ENCODE measurements at regions not wholly inside any gene's neighbourhood (a gene's known extent, or its start where the extent isn't known, plus 50 kb on each side); places are given as distances from the start of the nearest gene placed in this dataset.

DNA sequence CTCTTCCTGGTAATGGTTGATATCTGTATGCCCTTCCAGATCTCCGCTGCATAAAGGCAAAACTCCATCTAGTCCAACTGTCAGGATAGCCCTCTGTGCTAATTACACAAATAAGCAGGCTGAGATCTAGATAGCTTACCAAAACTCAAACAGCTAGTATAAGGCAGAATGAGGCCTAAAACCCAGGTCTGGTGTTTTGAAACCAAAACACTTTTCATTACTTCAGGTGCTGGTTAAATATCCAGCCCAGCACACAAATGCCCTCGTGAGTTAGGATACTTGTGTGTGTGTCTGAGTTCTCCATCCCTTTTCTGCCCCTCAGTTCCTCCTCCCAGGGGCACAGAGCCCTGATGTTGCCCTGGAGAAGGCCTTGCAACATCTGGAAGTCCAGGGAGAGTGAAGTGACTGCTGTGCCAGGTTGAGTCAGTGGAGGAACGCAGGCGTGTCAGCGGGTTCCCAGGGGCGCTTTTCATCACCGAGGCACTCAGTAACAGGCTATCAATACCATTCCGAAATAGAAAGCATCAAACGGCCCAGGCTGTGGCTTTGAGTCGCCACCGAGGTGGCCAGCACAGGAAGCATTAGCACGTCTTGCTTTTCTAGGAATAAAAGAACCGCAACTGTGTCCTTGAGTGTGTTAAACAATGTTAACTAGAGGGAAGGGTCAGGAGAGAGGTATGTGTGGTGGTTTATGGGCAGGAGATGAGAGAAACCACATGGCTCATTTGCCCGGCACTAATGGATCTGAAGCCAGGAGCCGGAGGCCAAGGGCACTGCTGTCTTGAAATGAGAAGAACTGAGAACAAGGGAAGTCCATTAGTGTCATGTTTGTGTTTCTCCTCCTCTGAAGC, 90.7 kb upstream of the WLS start:
- WGBS, 3 donors: 9 to 23% (median 12%) methylated on average over 15 of the region's 15 CpGs
- intact Hi-C loops (cut with DNase I): loop anchor here in 2 of 4 donors (5.0 to 10.0 kb wide), 3 partner anchors 88 to 206 kb away; partner anchors contain the start of gene WLS (in 2 of the 2)
- peak; percentile 62 to 81 (median 66) for DNase-seq
- TF ChIP-seq POLR2A (IDR thresholded peaks at IDR 0.05) (no peak), EP300 (IDR thresholded peaks at IDR 0.05) (no peak)
- TF ChIP-seq, protein P1, sequence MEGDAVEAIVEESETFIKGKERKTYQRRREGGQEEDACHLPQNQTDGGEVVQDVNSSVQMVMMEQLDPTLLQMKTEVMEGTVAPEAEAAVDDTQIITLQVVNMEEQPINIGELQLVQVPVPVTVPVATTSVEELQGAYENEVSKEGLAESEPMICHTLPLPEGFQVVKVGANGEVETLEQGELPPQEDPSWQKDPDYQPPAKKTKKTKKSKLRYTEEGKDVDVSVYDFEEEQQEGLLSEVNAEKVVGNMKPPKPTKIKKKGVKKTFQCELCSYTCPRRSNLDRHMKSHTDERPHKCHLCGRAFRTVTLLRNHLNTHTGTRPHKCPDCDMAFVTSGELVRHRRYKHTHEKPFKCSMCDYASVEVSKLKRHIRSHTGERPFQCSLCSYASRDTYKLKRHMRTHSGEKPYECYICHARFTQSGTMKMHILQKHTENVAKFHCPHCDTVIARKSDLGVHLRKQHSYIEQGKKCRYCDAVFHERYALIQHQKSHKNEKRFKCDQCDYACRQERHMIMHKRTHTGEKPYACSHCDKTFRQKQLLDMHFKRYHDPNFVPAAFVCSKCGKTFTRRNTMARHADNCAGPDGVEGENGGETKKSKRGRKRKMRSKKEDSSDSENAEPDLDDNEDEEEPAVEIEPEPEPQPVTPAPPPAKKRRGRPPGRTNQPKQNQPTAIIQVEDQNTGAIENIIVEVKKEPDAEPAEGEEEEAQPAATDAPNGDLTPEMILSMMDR (IDR thresholded peaks at IDR 0.05): no peak
- peak overlapping the region; percentile 8 to 73 for H3K27ac ChIP-seq
- no peaks in the 10 kb centered on the region for H3K9me3 ChIP-seq
- no peaks in the 10 kb centered on the region for H3K36me3 ChIP-seq
- peaks cover 14% of the 10 kb centered on the region for H3K4me1 ChIP-seq (ENCODE audit: insufficient read depth)
- H3K27me3 ChIP-seq: no peaks in the 10 kb centered on the region
- H3K4me3 ChIP-seq: no peak overlapping the region

DNA sequence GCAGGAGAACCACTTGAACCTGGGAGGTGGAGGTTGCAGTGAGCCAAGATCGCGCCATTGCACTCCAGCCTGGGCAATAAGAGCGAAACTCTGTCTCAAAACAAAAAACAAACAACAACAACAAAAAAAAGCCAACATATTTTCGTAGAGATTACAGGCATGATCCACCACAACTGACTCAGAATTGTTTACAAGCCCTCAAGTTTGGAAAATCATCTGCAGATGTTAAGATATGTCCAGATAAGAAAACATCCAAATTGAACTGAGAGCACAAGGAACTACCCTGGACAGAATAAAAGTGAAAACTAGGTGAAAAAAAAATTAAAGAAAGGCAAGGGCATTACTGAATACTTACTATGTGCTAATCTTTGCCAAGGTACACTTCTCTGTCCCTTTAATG, 89.8 kb upstream of the WLS start:
- DNase-seq: no peak
- 89 to 98% (median 90%) methylated on average over 4 of the region's 4 CpGs for WGBS, 3 donors
- Histone ChIP-seq H3K27ac (peak overlapping the region in 1 of 2 donors; percentile 73), H3K27me3 (no peaks in the 10 kb centered on the region), H3K4me3 (no peak overlapping the region), H3K9me3 (no peaks in the 10 kb centered on the region), H3K4me1 (ENCODE audit: insufficient read depth) (peaks cover 13% of the 10 kb centered on the region), H3K36me3 (no peaks in the 10 kb centered on the region)
- intact Hi-C loops (cut with DNase I): loop anchor here in 2 of 4 donors (5.0 to 10.0 kb wide), 3 partner anchors 87 to 205 kb away; partner anchors contain the start of gene WLS (in 2 of the 2)
- no peak for TF ChIP-seq EP300 (IDR thresholded peaks at IDR 0.05)
- TF ChIP-seq, protein P1 (IDR thresholded peaks at IDR 0.05): no peak
- TF ChIP-seq POLR2A (IDR thresholded peaks at IDR 0.05): no peak

DNA sequence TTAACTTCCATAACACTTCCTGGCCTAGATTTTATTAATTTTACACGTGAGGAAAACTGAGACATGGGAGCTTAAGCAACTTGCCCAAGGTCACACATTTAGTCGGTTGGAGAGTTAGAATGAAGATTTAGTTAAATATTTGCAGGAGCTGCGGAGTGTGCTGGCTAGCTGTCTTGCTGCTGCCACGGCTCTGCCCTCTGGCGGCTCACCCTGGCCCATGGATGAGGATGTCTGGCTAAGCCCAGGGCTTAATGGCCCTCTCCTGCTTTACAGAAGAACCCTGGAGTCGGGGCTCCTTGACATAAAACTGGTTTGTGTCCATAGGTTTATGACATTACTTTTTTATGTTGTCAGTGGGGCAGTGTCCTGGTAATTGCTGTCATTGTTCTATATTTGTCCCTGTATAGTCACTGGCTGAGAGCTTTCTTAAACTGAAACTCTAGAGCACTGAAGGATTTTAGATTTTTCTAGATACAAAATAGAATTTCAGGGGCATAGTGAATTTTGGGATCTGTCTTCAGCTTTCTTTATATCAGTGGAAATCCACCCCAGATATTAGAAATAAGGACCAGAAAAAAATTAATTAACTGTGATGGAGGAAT, 88.9 kb upstream of the WLS start:
- no peaks in the 10 kb centered on the region for H3K27me3 ChIP-seq
- no peaks in the 10 kb centered on the region for H3K9me3 ChIP-seq
- 7 to 22% (median 8%) methylated on average over 6 of the region's 6 CpGs for WGBS, 3 donors
- no peak overlapping the region for H3K4me3 ChIP-seq
- intact Hi-C loops (cut with DNase I): loop anchor here in 2 of 4 donors (5.0 to 10.0 kb wide), 3 partner anchors 86 to 204 kb away; partner anchors contain the start of gene WLS (in 2 of the 2)
- peak; percentile 73 to 81 (median 76) for DNase-seq
- peaks cover 11% of the 10 kb centered on the region for H3K4me1 ChIP-seq (ENCODE audit: insufficient read depth)
- H3K27ac ChIP-seq: peak overlapping the region in 1 of 2 donors; percentile 41
- no peaks in the 10 kb centered on the region for H3K36me3 ChIP-seq
- no peak for TF ChIP-seq POLR2A (IDR thresholded peaks at IDR 0.05)
- TF ChIP-seq EP300 (IDR thresholded peaks at IDR 0.05): no peak
- TF ChIP-seq, protein P1 (IDR thresholded peaks at IDR 0.05): peak; percentile 33 to 61 (median 49)

DNA sequence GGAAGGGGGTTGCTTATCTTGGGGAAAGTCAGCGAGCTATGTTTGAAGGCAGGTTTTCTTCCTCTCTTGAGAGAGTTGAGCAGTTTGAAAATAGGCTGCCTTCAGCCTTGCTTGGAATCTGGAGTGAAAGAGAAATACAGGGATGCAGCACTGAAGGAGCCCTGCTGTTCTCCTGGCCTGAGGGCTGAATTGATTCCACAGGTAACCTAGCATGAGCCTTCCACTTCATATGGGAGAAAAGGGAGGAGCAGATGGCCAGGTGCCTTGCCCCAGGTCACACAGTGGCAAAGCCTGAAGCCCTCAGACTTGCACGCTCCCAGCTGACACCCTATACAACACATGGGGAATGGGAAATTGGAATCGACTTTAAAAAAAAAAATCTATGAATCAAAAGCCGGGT, 88.0 kb upstream of the WLS start:
- Histone ChIP-seq H3K9me3 (no peaks in the 10 kb centered on the region), H3K27me3 (no peaks in the 10 kb centered on the region), H3K4me3 (no peak overlapping the region), H3K36me3 (no peaks in the 10 kb centered on the region), H3K27ac (peak overlapping the region in 1 of 2 donors; percentile 41), H3K4me1 (ENCODE audit: insufficient read depth) (peaks cover 11% of the 10 kb centered on the region)
- DNase-seq: no peak
- TF ChIP-seq EP300 (IDR thresholded peaks at IDR 0.05) (no peak), POLR2A (IDR thresholded peaks at IDR 0.05) (no peak)
- TF ChIP-seq, protein P1 (IDR thresholded peaks at IDR 0.05): no peak
- 67 to 75% (median 67%) methylated on average over 4 of the region's 4 CpGs for WGBS, 3 donors
- intact Hi-C loops (cut with DNase I): loop anchor here in 2 of 4 donors (5.0 to 10.0 kb wide), 3 partner anchors 86 to 203 kb away; partner anchors contain the start of gene WLS (in 2 of the 2)

Measured in ovary (tissue), 7 donors.